ENCODE measurements at regions not wholly inside any gene's neighbourhood (a gene's known extent, or its start where the extent isn't known, plus 50 kb on each side); places are given as distances from the start of the nearest gene placed in this dataset.

GRCh38 chr3:134090031-134090430 lies 60.3 kb upstream of the SLCO2A1 start:
- peaks cover 8% of the 10 kb centered on the region for H3K4me1 ChIP-seq (ENCODE audit: control insufficient read depth, extremely low read depth, insufficient read depth, low read length)
- no peaks in the 10 kb centered on the region for H3K36me3 ChIP-seq (ENCODE audit: control insufficient read depth, insufficient read depth, low read length)
- TF ChIP-seq EZH2 (IDR thresholded peaks at IDR 0.05; ENCODE audit: low read length, missing control alignments) (no peak), CTCF (conservative IDR thresholded peaks at IDR 0.05 in 1 of 2, IDR thresholded peaks at IDR 0.05 in 1 of 2; ENCODE audit: low read depth in 1 of 2, low read length in 2 of 2) (no peak)
- no peak overlapping the region for H3K27ac ChIP-seq (ENCODE audit: insufficient read depth, low read length)
- H3K4me3 ChIP-seq (replicated peaks in 1 of 4; ENCODE audit: control extremely low read depth in 1 of 4, insufficient read depth in 1 of 4, low read depth in 3 of 4, low read length in 4 of 4) = no peak overlapping the region
- no peaks in the 10 kb centered on the region for H3K27me3 ChIP-seq (ENCODE audit: control insufficient read depth, insufficient read depth, low read length)
- no peaks in the 10 kb centered on the region for H4K20me1 ChIP-seq (ENCODE audit: control insufficient read depth, extremely low read depth, insufficient read depth, low read length)
- H3K4me2 ChIP-seq (ENCODE audit: extremely low read depth, insufficient read depth, low read length) = no peak overlapping the region
- peak; percentile 34 to 47 for DNase-seq (ENCODE audit: low read depth in 2 of 2)
- no peak overlapping the region for H3K9ac ChIP-seq (ENCODE audit: insufficient read depth, low read length)
- H2AFZ ChIP-seq (ENCODE audit: low read length) = no peak overlapping the region
- no peaks in the 10 kb centered on the region for H3K9me3 ChIP-seq (ENCODE audit: control insufficient read depth, insufficient read depth, low read depth, low read length)
- no peaks in the 10 kb centered on the region for H3K79me2 ChIP-seq (ENCODE audit: control insufficient read depth, insufficient read depth, low read length)

DNA sequence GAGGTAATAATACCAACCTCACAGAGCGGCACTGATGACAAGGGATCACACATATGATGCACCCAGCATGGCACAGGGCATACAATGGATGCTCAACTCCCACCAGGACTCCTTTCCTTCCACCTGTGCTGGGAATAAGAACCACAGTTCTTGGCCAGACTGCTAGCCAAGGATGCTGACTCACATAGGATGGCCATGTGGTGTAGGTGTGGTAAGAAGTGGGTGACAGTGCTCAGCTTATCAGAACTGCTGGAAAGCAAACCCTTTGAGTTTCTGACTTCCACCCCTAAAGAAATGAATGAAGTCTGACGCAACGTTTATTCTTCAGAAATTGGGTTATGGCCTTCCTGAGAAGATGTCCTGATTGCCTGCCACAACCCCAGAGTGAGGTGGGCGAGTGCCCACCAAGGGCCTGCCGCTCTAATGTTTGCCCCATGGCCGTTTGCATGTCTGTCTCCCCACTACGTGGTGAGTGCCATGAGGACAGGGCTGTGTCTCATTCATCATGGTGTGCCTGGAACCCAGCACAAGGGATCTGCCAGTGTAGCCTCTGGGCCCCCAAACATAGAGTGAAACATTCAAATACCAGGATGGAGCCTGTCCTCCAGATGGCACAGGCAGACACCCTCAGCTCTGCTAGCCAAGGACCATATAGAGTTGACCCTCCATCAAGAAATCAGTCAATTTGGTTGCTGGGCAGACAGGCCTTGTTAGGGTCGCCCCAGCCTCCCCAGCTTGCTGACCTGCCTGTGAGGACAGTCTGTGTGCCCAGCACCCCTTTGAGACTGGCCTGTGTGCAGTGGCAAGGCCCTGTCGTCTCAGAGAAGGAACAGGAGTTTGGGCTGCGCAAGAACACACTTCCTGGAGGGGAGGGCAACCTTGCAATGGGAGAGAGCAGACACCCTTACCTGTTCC lies 57.6 kb upstream of the SLCO2A1 start:
- Histone ChIP-seq H4K20me1 (ENCODE audit: control insufficient read depth, extremely low read depth, insufficient read depth, low read length) (no peaks in the 10 kb centered on the region), H3K79me2 (ENCODE audit: control insufficient read depth, insufficient read depth, low read length) (no peaks in the 10 kb centered on the region), H3K27ac (ENCODE audit: insufficient read depth, low read length) (no peak overlapping the region), H3K4me2 (ENCODE audit: extremely low read depth, insufficient read depth, low read length) (no peak overlapping the region), H2AFZ (ENCODE audit: low read length) (no peak overlapping the region), H3K4me1 (ENCODE audit: control insufficient read depth, extremely low read depth, insufficient read depth, low read length) (peaks cover 5% of the 10 kb centered on the region), H3K9me3 (ENCODE audit: control insufficient read depth, insufficient read depth, low read depth, low read length) (no peaks in the 10 kb centered on the region), H3K9ac (ENCODE audit: insufficient read depth, low read length) (no peak overlapping the region), H3K4me3 (replicated peaks in 1 of 4; ENCODE audit: control extremely low read depth in 1 of 4, insufficient read depth in 1 of 4, low read depth in 3 of 4, low read length in 4 of 4) (no peak overlapping the region), H3K36me3 (ENCODE audit: control insufficient read depth, insufficient read depth, low read length) (no peaks in the 10 kb centered on the region), H3K27me3 (ENCODE audit: control insufficient read depth, insufficient read depth, low read length) (no peaks in the 10 kb centered on the region)
- TF ChIP-seq EZH2 (IDR thresholded peaks at IDR 0.05; ENCODE audit: low read length, missing control alignments) = no peak
- TF ChIP-seq CTCF (conservative IDR thresholded peaks at IDR 0.05 in 1 of 2, IDR thresholded peaks at IDR 0.05 in 1 of 2; ENCODE audit: low read depth in 1 of 2, low read length in 2 of 2) = no peak
- peak; percentile 23 to 36 for DNase-seq (ENCODE audit: low read depth in 2 of 2)

- no peak overlapping the region for H3K27ac ChIP-seq (ENCODE audit: insufficient read depth, low read length)
- H3K4me1 ChIP-seq (ENCODE audit: control insufficient read depth, extremely low read depth, insufficient read depth, low read length) = no peaks in the 10 kb centered on the region
- no peaks in the 10 kb centered on the region for H3K79me2 ChIP-seq (ENCODE audit: control insufficient read depth, insufficient read depth, low read length)
- H3K9me3 ChIP-seq (ENCODE audit: control insufficient read depth, insufficient read depth, low read depth, low read length) = no peaks in the 10 kb centered on the region
- no peaks in the 10 kb centered on the region for H3K36me3 ChIP-seq (ENCODE audit: control insufficient read depth, insufficient read depth, low read length)
- H3K4me2 ChIP-seq (ENCODE audit: extremely low read depth, insufficient read depth, low read length) = no peak overlapping the region
- H3K27me3 ChIP-seq (ENCODE audit: control insufficient read depth, insufficient read depth, low read length) = no peaks in the 10 kb centered on the region
- H3K4me3 ChIP-seq (replicated peaks in 1 of 4; ENCODE audit: control extremely low read depth in 1 of 4, insufficient read depth in 1 of 4, low read depth in 3 of 4, low read length in 4 of 4) = no peak overlapping the region
- H3K9ac ChIP-seq (ENCODE audit: insufficient read depth, low read length) = no peak overlapping the region
- no peak for TF ChIP-seq CTCF (conservative IDR thresholded peaks at IDR 0.05 in 1 of 2, IDR thresholded peaks at IDR 0.05 in 1 of 2; ENCODE audit: low read depth in 1 of 2, low read length in 2 of 2)
- no peak for DNase-seq (ENCODE audit: low read depth in 2 of 2)
- H2AFZ ChIP-seq (ENCODE audit: low read length) = no peak overlapping the region
- H4K20me1 ChIP-seq (ENCODE audit: control insufficient read depth, extremely low read depth, insufficient read depth, low read length) = no peaks in the 10 kb centered on the region
These were observed 56.9 kb upstream of the SLCO2A1 start for GRCh38 chr3:134086616-134087015.
